ENCODE measurements at regions not wholly inside any gene's neighbourhood (a gene's known extent, or its start where the extent isn't known, plus 50 kb on each side); places are given as distances from the start of the nearest gene placed in this dataset.

DNA sequence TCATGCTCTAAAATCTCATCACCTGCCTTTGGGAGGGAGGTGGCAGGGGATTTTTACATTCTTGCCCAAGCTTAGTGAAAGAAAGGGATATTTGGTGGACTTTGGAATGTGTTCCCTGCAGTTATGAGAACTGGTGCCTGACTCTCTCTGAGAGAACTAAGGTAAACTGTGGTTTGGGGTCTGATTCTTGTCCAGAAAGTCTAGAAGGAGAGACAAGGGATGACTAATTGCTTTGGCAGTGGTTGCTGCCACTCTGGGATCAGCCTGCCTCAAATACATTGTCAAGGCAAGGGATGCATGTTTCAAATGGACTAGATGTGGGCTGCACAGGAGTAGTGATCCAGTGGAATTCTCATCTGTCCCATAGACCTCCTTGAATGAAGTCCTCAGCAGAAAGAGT is 115.2 kb downstream of the DDIT4L start:
- Mint-ChIP-seq H3K27ac (ENCODE audit: unreplicated experiment) (no peak overlapping the region), H3K4me1 (ENCODE audit: low read depth, unreplicated experiment) (peaks cover 13% of the 10 kb centered on the region), H3K27me3 (ENCODE audit: low read depth, unreplicated experiment) (no peaks in the 10 kb centered on the region), H3K4me3 (ENCODE audit: unreplicated experiment) (no peak overlapping the region), H3K9me3 (ENCODE audit: unreplicated experiment) (no peaks in the 10 kb centered on the region), H3K36me3 (ENCODE audit: low read depth, unreplicated experiment) (no peaks in the 10 kb centered on the region)
- Histone ChIP-seq H4K20me1 (ENCODE audit: insufficient read depth, low read length) (no peaks in the 10 kb centered on the region), H3K27ac (ENCODE audit: low read depth, low read length) (no peak overlapping the region), H3K9me3 (ENCODE audit: insufficient read depth, low read depth, low read length) (no peaks in the 10 kb centered on the region), H3K9ac (ENCODE audit: low read length) (no peak overlapping the region), H3K36me3 (ENCODE audit: insufficient read depth, low read length) (no peaks in the 10 kb centered on the region), H3K4me3 (ENCODE audit: insufficient read depth, low read depth, low read length) (no peak overlapping the region), H3K4me2 (ENCODE audit: low read length) (peak overlapping the region; percentile 13), H3K4me1 (ENCODE audit: insufficient read depth, low read length) (peaks cover 6% of the 10 kb centered on the region), H2AFZ (ENCODE audit: low read depth, low read length) (no peak overlapping the region), H3K27me3 (ENCODE audit: insufficient read depth, low read length) (no peaks in the 10 kb centered on the region), H3K79me2 (ENCODE audit: insufficient read depth, low read length) (no peaks in the 10 kb centered on the region)
- FAIRE-seq (no peak), DNase-seq (ENCODE audit: low read depth) (peak; percentile 60)
- TF ChIP-seq, protein P1, sequence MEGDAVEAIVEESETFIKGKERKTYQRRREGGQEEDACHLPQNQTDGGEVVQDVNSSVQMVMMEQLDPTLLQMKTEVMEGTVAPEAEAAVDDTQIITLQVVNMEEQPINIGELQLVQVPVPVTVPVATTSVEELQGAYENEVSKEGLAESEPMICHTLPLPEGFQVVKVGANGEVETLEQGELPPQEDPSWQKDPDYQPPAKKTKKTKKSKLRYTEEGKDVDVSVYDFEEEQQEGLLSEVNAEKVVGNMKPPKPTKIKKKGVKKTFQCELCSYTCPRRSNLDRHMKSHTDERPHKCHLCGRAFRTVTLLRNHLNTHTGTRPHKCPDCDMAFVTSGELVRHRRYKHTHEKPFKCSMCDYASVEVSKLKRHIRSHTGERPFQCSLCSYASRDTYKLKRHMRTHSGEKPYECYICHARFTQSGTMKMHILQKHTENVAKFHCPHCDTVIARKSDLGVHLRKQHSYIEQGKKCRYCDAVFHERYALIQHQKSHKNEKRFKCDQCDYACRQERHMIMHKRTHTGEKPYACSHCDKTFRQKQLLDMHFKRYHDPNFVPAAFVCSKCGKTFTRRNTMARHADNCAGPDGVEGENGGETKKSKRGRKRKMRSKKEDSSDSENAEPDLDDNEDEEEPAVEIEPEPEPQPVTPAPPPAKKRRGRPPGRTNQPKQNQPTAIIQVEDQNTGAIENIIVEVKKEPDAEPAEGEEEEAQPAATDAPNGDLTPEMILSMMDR (IDR thresholded peaks at IDR 0.05; ENCODE audit: insufficient read depth, low read depth, low read length) = no peak

DNA sequence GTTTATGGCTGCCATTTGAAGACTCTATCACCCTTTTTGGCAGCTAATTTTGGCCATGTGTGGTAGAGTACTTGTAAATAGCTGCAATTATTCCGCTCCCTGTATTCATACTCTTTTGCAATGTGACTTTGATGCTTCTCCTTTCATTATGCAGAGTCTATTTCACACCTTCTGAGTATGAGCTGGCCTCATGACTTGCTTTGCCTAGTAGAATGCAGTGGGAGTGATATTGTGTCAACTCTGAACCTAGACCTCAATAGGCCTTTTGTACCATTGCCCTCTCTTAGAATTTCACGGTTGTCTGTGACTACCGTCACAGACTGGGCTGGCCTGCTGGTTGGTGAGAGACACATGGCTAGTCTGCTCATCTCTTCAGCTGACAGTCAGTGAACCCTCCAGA is 118.8 kb downstream of the DDIT4L start:
- H3K27me3 Mint-ChIP-seq (ENCODE audit: low read depth, unreplicated experiment) = no peaks in the 10 kb centered on the region
- no peak overlapping the region for H3K9ac ChIP-seq (ENCODE audit: low read length)
- H3K27me3 ChIP-seq (ENCODE audit: insufficient read depth, low read length) = no peaks in the 10 kb centered on the region
- H2AFZ ChIP-seq (ENCODE audit: low read depth, low read length) = no peak overlapping the region
- H3K27ac Mint-ChIP-seq (ENCODE audit: unreplicated experiment) = no peak overlapping the region
- H3K27ac ChIP-seq (ENCODE audit: low read depth, low read length) = no peak overlapping the region
- no peak for FAIRE-seq
- H3K4me2 ChIP-seq (ENCODE audit: low read length) = no peak overlapping the region
- H3K9me3 ChIP-seq (ENCODE audit: insufficient read depth, low read depth, low read length) = no peaks in the 10 kb centered on the region
- TF ChIP-seq, protein P1 (IDR thresholded peaks at IDR 0.05; ENCODE audit: insufficient read depth, low read depth, low read length) = no peak
- no peak for TF ChIP-seq EZH2 (IDR thresholded peaks at IDR 0.05; ENCODE audit: insufficient read depth, low read length)
- H3K4me1 ChIP-seq (ENCODE audit: insufficient read depth, low read length) = peaks cover 6% of the 10 kb centered on the region
- no peaks in the 10 kb centered on the region for H3K36me3 ChIP-seq (ENCODE audit: insufficient read depth, low read length)
- no peaks in the 10 kb centered on the region for H3K36me3 Mint-ChIP-seq (ENCODE audit: low read depth, unreplicated experiment)
- H3K4me3 Mint-ChIP-seq (ENCODE audit: unreplicated experiment) = no peak overlapping the region
- H4K20me1 ChIP-seq (ENCODE audit: insufficient read depth, low read length) = no peaks in the 10 kb centered on the region
- no peak overlapping the region for H3K4me3 ChIP-seq (ENCODE audit: insufficient read depth, low read depth, low read length)
- DNase-seq (ENCODE audit: low read depth) = no peak
- H3K9me3 Mint-ChIP-seq (ENCODE audit: unreplicated experiment) = no peaks in the 10 kb centered on the region
- no peaks in the 10 kb centered on the region for H3K79me2 ChIP-seq (ENCODE audit: insufficient read depth, low read length)
- H3K4me1 Mint-ChIP-seq (ENCODE audit: low read depth, unreplicated experiment) = peaks cover 19% of the 10 kb centered on the region

DNA sequence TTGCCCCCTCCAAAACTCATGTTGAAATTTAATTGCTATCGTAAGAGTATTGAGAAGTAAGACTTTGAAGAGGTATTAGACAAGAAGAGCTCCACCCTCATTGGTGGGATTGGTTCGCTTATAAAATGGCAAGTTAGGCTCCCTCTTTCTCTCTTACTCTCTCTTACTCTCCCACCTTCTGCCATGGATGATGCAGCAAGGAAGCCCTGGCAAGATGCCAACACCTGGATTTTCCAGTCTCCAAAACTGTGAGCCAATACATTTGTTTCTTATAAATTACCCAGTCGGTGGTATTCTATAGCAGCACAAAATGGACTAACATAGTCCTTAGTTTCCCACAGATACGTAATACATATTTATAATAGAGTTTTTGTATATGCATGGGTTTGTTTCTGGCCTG is 119.4 kb downstream of the DDIT4L start:
- Histone ChIP-seq H4K20me1 (ENCODE audit: insufficient read depth, low read length) (no peaks in the 10 kb centered on the region), H3K27ac (ENCODE audit: low read depth, low read length) (no peak overlapping the region), H3K4me2 (ENCODE audit: low read length) (no peak overlapping the region), H3K36me3 (ENCODE audit: insufficient read depth, low read length) (no peaks in the 10 kb centered on the region), H2AFZ (ENCODE audit: low read depth, low read length) (no peak overlapping the region), H3K27me3 (ENCODE audit: insufficient read depth, low read length) (no peaks in the 10 kb centered on the region), H3K9ac (ENCODE audit: low read length) (no peak overlapping the region), H3K4me1 (ENCODE audit: insufficient read depth, low read length) (peaks cover 6% of the 10 kb centered on the region), H3K79me2 (ENCODE audit: insufficient read depth, low read length) (no peaks in the 10 kb centered on the region), H3K9me3 (ENCODE audit: insufficient read depth, low read depth, low read length) (no peaks in the 10 kb centered on the region), H3K4me3 (ENCODE audit: insufficient read depth, low read depth, low read length) (no peak overlapping the region)
- TF ChIP-seq, protein P1 (IDR thresholded peaks at IDR 0.05; ENCODE audit: insufficient read depth, low read depth, low read length) = no peak
- no peak for TF ChIP-seq EZH2 (IDR thresholded peaks at IDR 0.05; ENCODE audit: insufficient read depth, low read length)
- Mint-ChIP-seq H3K9me3 (ENCODE audit: unreplicated experiment) (no peaks in the 10 kb centered on the region), H3K36me3 (ENCODE audit: low read depth, unreplicated experiment) (peaks cover 1% of the 10 kb centered on the region), H3K4me3 (ENCODE audit: unreplicated experiment) (no peak overlapping the region), H3K4me1 (ENCODE audit: low read depth, unreplicated experiment) (peaks cover 19% of the 10 kb centered on the region), H3K27me3 (ENCODE audit: low read depth, unreplicated experiment) (no peaks in the 10 kb centered on the region), H3K27ac (ENCODE audit: unreplicated experiment) (no peak overlapping the region)
- DNase-seq (ENCODE audit: low read depth) (no peak), FAIRE-seq (no peak)

All from astrocyte (in vitro differentiated cells and primary cell).